Psoas muscle (tissue), 7 donors: ENCODE measurements at regions not wholly inside any gene's neighbourhood (a gene's known extent, or its start where the extent isn't known, plus 50 kb on each side); places are given as distances from the start of the nearest gene placed in this dataset.

ENCODE experiments used
- ATAC-seq, 4 donors: fragments of 200-7000 bp; cut with Tn5 transposase; one replicate each; pipeline ENCODE4 v1.9.1; 2020; ENCODE audit warnings: moderate library complexity in 3 of 4, mild to moderate bottlenecking in 2 of 4
- DNase-seq, 2 donors: peaks; one replicate each; pipeline ENCODE4 v3.0.0-alpha.2; 2020
- H3K27ac ChIP-seq: fragments of 200-600 bp; one replicate; pipeline ENCODE4 v1.8.0; 2022
- H3K27me3 ChIP-seq, 3 donors: fragments of 200-600 bp in 1 of 3; one replicate each; pipeline versions ENCODE4 v1.6.1 to v1.8.0; 2013 to 2022; ENCODE audit warnings: low read length in 2 of 3, mild to moderate bottlenecking in 2 of 3, moderate library complexity in 1 of 3; ENCODE audit not compliant: insufficient read depth in 3 of 3
- H3K36me3 ChIP-seq, 2 donors: fragments of 200-600 bp in 1 of 2; one replicate each; pipeline versions ENCODE4 v1.6.1 to v1.8.0; 2013 to 2022; ENCODE audit warnings: low read depth in 1 of 2, mild to moderate bottlenecking in 1 of 2, moderate library complexity in 1 of 2; ENCODE audit not compliant: insufficient read depth in 1 of 2
- H3K4me1 ChIP-seq: fragments of 200-600 bp; one replicate; pipeline ENCODE4 v1.8.0; 2022
- H3K4me3 ChIP-seq: fragments of 200-600 bp; one replicate; pipeline ENCODE4 v1.8.0; 2022; ENCODE audit warnings: mild to moderate bottlenecking
- H3K9me3 ChIP-seq: fragments of 200-600 bp; one replicate; pipeline ENCODE4 v1.8.0; 2022
- WGBS, 3 donors: extraction: QIAGEN DNeasy Blood & Tissue Kit; methylation state at CpG; one replicate each; pipeline versions ENCODE4 v1.1.6 to v1.1.7; 2013; 5-methylcytosine and 5-hydroxymethylcytosine counted together
- intact Hi-C, 2 donors: fragments of 100-400 bp; cut with DNase I; formaldehyde crosslinking; loops; one replicate each; pipeline versions ENCODE4 v1.11.0 to v1.14.2; 2022
- TF ChIP-seq, protein P1 (sequence below): fragments of 200-600 bp; IDR thresholded peaks from one replicate; pipeline ENCODE4 v1.8.0; 2022; ENCODE audit warnings: antibody characterized with exemption
- donor health status: healthy with polysubstance abuse.
- donor health status: DM: no; HTN: no; CAD: no; lungs with moderate emphysema.
- donor health status: Bipolar disorder and iron deficiency.
- donor health status: healthy.
- donor health status: DM: yes; HTN: yes; CAD: no.
- donor health status: DM: no; HTN: no; CAD: no.
- donor health status: DM: yes; HTN: yes; CAD: no.

DNA sequence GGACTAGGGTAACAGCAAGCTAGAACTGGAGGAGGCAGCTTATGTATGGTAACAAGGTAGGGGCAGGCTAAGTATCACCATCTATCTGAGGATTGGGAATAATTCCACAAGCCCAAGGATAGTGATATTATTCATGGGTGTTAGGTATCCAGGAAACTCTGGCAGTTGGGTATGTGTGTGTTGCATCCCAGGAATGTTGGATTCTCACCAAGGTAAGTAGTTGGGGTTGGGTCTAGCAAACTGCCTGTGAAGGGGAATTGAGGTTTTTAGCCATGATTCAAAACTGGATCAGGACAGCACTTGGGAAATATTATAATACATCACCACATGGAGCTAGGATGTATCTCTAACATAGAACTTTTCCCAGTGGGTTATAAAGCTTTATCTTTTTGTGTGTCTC, 626.4 kb upstream of the GOLIM4 start:
- no peaks in the 10 kb centered on the region for H3K9me3 ChIP-seq
- H3K4me3 ChIP-seq = no peak overlapping the region
- TF ChIP-seq, protein P1, sequence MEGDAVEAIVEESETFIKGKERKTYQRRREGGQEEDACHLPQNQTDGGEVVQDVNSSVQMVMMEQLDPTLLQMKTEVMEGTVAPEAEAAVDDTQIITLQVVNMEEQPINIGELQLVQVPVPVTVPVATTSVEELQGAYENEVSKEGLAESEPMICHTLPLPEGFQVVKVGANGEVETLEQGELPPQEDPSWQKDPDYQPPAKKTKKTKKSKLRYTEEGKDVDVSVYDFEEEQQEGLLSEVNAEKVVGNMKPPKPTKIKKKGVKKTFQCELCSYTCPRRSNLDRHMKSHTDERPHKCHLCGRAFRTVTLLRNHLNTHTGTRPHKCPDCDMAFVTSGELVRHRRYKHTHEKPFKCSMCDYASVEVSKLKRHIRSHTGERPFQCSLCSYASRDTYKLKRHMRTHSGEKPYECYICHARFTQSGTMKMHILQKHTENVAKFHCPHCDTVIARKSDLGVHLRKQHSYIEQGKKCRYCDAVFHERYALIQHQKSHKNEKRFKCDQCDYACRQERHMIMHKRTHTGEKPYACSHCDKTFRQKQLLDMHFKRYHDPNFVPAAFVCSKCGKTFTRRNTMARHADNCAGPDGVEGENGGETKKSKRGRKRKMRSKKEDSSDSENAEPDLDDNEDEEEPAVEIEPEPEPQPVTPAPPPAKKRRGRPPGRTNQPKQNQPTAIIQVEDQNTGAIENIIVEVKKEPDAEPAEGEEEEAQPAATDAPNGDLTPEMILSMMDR = no peak
- H3K36me3 ChIP-seq = no peaks in the 10 kb centered on the region
- no peaks in the 10 kb centered on the region for H3K4me1 ChIP-seq
- H3K27me3 ChIP-seq = no peaks in the 10 kb centered on the region
- ATAC-seq = no peak
- intact Hi-C loops = no loop called here
- DNase-seq = no peak
- H3K27ac ChIP-seq = no peak overlapping the region

DNA sequence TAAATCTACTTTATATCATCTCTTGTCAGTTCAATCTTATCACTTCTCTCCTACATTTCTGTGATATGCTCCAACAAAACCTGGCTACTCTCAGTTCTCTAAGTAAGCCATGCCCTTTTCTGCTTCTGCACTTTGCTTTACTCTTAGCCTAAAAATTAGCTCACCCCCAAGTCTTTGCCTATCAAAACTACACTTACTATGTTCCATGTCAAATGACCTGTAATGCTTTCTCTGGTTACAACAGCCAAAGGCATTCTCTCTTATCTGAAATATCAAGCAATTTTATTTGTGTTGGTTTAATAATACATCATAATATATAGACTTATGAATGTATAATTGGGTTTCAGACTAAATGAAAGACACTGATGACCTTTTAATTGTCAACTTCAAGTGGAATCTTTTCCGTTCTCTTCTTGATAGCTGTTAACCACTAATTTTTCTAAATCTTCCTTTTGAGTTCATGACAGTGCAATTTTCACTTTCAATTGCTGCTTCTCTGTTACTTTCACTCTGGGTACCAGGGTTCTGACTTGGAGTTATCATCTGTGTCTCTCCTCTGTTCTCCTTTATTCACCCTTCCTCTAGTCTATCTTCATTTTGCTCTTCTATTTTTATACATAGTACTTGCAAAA, 619.0 kb upstream of the GOLIM4 start:
- TF ChIP-seq, protein P1 = no peak
- H3K27ac ChIP-seq = no peak overlapping the region
- WGBS, 3 donors = 82 to 87% (median 87%) methylated on average over 1 of the region's 1 CpG

DNA sequence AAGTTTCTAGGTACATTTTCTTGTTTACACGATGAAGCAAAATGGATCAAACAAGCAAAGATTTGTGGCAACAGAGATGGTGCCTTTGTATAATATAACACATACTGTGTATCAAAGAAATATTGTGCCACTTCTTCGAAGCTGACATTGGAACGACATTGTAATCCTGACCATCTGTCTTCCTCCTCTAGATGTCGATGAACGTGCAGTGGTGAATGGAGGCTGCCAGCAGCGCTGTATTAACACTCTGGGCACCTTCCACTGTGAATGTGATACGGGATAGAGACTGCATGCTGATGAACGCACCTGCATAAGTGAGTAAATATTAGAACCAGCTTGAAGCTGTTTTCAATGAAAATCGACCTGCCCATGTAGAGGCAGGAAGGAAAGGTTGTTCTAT, 613.3 kb upstream of the GOLIM4 start:
- intact Hi-C loops = no loop called here
- DNase-seq = no peak
- TF ChIP-seq, protein P1 = no peak
- H3K36me3 ChIP-seq = no peaks in the 10 kb centered on the region
- no peaks in the 10 kb centered on the region for H3K27me3 ChIP-seq
- WGBS, 3 donors = 66 to 75% (median 71%) methylated on average over 9 of the region's 9 CpGs
- no peak overlapping the region for H3K4me3 ChIP-seq
- H3K9me3 ChIP-seq = no peaks in the 10 kb centered on the region
- H3K4me1 ChIP-seq = no peaks in the 10 kb centered on the region
- no peak overlapping the region for H3K27ac ChIP-seq
- no peak for ATAC-seq

More for the DNA sequence above, 619.0 kb upstream of the GOLIM4 start:
- Histone ChIP-seq H3K4me1 (no peaks in the 10 kb centered on the region), H3K27me3 (no peaks in the 10 kb centered on the region), H3K36me3 (no peaks in the 10 kb centered on the region), H3K9me3 (no peaks in the 10 kb centered on the region), H3K4me3 (no peak overlapping the region)
- DNase-seq (no peak), ATAC-seq (no peak)
- intact Hi-C loops = no loop called here

DNA sequence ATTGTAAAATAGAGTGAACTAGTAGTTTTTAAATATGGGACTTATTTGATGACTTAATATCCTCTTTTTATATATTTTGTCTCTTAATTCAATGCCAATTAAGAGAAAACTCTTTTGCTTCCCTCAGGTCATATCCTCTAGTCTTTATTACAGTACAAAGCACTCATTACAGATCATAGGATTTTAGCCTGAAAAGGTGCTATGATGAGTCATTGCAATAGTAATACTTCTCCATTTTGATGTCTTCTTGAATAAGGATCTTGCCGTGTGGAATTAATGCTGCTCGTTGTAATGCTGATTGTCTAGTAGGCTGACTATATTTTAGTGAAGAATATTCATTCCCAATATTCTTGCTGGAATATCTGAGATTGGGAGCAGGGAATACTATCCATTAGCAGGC, 612.2 kb upstream of the GOLIM4 start:
- WGBS, 3 donors = 85 to 93% (median 87%) methylated on average over 2 of the region's 2 CpGs

More for the DNA sequence above, 612.2 kb upstream of the GOLIM4 start:
- TF ChIP-seq, protein P1 = no peak
- DNase-seq (no peak), ATAC-seq (no peak)
- Histone ChIP-seq H3K27me3 (no peaks in the 10 kb centered on the region), H3K4me1 (no peaks in the 10 kb centered on the region), H3K9me3 (no peaks in the 10 kb centered on the region), H3K36me3 (no peaks in the 10 kb centered on the region), H3K4me3 (no peak overlapping the region), H3K27ac (no peak overlapping the region)
- intact Hi-C loops = no loop called here
